HEK293 (cell line): ENCODE measurements at regions not wholly inside any gene's neighbourhood (a gene's known extent, or its start where the extent isn't known, plus 50 kb on each side); places are given as distances from the start of the nearest gene placed in this dataset.

Source experiments
- CTCF ChIA-PET: fragments of 350-600 bp; formaldehyde crosslinking; extraction: SDS; loops from one replicate; lab custom pipeline; 2021; ENCODE audit warnings: antibody characterized with exemption; lab: Yijun Ruan, JAX
- POLR2A ChIA-PET: fragments of 300-600 bp; formaldehyde crosslinking; extraction: SDS; loops from one replicate; lab custom pipeline; 2020; ENCODE audit warnings: antibody characterized with exemption, inconsistent platforms; lab: Yijun Ruan, JAX
- H3K27ac ChIP-seq: fragments of 200-500 bp; sonication (Bioruptor generic); 2 replicates; pipeline ENCODE4 v1.5.1; 2014; ENCODE audit warnings: low read depth, low read length, control low read depth, inconsistent platforms; ENCODE audit errors: extremely low read depth
- H3K36me3 ChIP-seq, 2 experiments: fragments of 200-500 bp in 1 of 2; sonication (Bioruptor generic) in 1 of 2; 1 replicate in 1 of 2; 2 replicates in 1 of 2; pipeline ENCODE4 v1.5.1; 2014 to 2017; ENCODE audit warnings: inconsistent platforms in 2 of 2, low read length in 2 of 2; ENCODE audit not compliant: control insufficient read depth in 2 of 2, insufficient read depth in 1 of 2
- H3K4me1 ChIP-seq: fragments of 200-500 bp; sonication (Bioruptor generic); 2 replicates; pipeline ENCODE4 v1.5.1; 2014; ENCODE audit warnings: mild to moderate bottlenecking, low read length, inconsistent platforms; ENCODE audit not compliant: control insufficient read depth, insufficient read depth
- H3K4me3 ChIP-seq: 2 replicates; pipeline ENCODE4 v1.5.1; 2011; ENCODE audit warnings: low read depth, mild to moderate bottlenecking, control low read depth, low read length, moderate library complexity
- H3K9me3 ChIP-seq: fragments of 200-500 bp; sonication (Bioruptor generic); 2 replicates; pipeline ENCODE4 v1.5.1; 2014; ENCODE audit warnings: low read depth, low read length, inconsistent platforms; ENCODE audit not compliant: control insufficient read depth, insufficient read depth
- SALL2 ChIP-seq: fragments of 450-650 bp; formaldehyde crosslinking; IDR thresholded peaks from 2 replicates; pipeline ENCODE4 v1.5.0; 2017; ENCODE audit warnings: missing biosample characterization, mild to moderate bottlenecking, missing genetic modification characterization, borderline replicate concordance
- SP2 ChIP-seq: fragments of 450-650 bp; formaldehyde crosslinking; IDR thresholded peaks from 2 replicates; pipeline ENCODE4 v1.5.1; 2016; ENCODE audit warnings: missing biosample characterization, missing genetic modification characterization
- TCF7L2 ChIP-seq: IDR thresholded peaks from 2 replicates; pipeline ENCODE4 v1.6.1; 2011; ENCODE audit warnings: low read depth, mild to moderate bottlenecking, inconsistent platforms, low read length, moderate library complexity, borderline replicate concordance
- TRIM28 ChIP-seq: IDR thresholded peaks from 2 replicates; pipeline ENCODE4 v1.6.1; 2011; ENCODE audit warnings: low read length, control low read depth, borderline replicate concordance
- ZBTB1 ChIP-seq: fragments of 450-650 bp; formaldehyde crosslinking; IDR thresholded peaks from 2 replicates; pipeline ENCODE4 v1.5.1; 2016; ENCODE audit warnings: missing biosample characterization, missing genetic modification characterization
- ZIC2 ChIP-seq: fragments of 450-650 bp; formaldehyde crosslinking; IDR thresholded peaks from 2 replicates; pipeline ENCODE4 v1.5.1; 2016; ENCODE audit warnings: missing biosample characterization, missing genetic modification characterization
- ZNF133 ChIP-seq: fragments of 450-650 bp; formaldehyde crosslinking; IDR thresholded peaks from 2 replicates; pipeline ENCODE4 v1.5.1; 2016; ENCODE audit warnings: missing biosample characterization, missing genetic modification characterization
- ZNF26 ChIP-seq: fragments of 450-650 bp; formaldehyde crosslinking; IDR thresholded peaks from 2 replicates; pipeline ENCODE4 v1.5.1; 2016; ENCODE audit warnings: missing biosample characterization, missing genetic modification characterization
- ZNF311 ChIP-seq: fragments of 450-650 bp; formaldehyde crosslinking; IDR thresholded peaks from 2 replicates; pipeline ENCODE4 v1.5.1; 2017; ENCODE audit warnings: missing biosample characterization, missing genetic modification characterization, borderline replicate concordance
- ZNF555 ChIP-seq: fragments of 450-650 bp; formaldehyde crosslinking; conservative IDR thresholded peaks from 2 replicates; pipeline ENCODE4 v1.5.1; 2017; ENCODE audit warnings: missing biosample characterization, mild to moderate bottlenecking, missing genetic modification characterization, inconsistent platforms
- ZNF768 ChIP-seq: fragments of 450-650 bp; formaldehyde crosslinking; IDR thresholded peaks from 2 replicates; pipeline ENCODE4 v1.5.1; 2018; ENCODE audit warnings: missing biosample characterization, mild to moderate bottlenecking, missing genetic modification characterization
- ZNF777 ChIP-seq: fragments of 450-650 bp; formaldehyde crosslinking; IDR thresholded peaks from 2 replicates; pipeline ENCODE4 v1.5.1; 2017; ENCODE audit warnings: missing biosample characterization, missing genetic modification characterization, borderline replicate concordance
- ZNF791 ChIP-seq: fragments of 450-650 bp; formaldehyde crosslinking; IDR thresholded peaks from 2 replicates; pipeline ENCODE4 v1.5.1; 2016; ENCODE audit warnings: missing biosample characterization, missing genetic modification characterization
- ZSCAN16 ChIP-seq: fragments of 450-650 bp; formaldehyde crosslinking; IDR thresholded peaks from 2 replicates; pipeline ENCODE4 v1.5.1; 2016; ENCODE audit warnings: missing biosample characterization, missing genetic modification characterization
- TF ChIP-seq, protein P1 (sequence below): fragments of 450-650 bp; formaldehyde crosslinking; IDR thresholded peaks from 2 replicates; pipeline ENCODE4 v1.5.1; 2016; ENCODE audit warnings: missing biosample characterization, missing genetic modification characterization, low read depth
- TF ChIP-seq, protein P2 (sequence below): fragments of 450-650 bp; formaldehyde crosslinking; IDR thresholded peaks from 2 replicates; pipeline ENCODE4 v1.5.1; 2016; ENCODE audit warnings: missing biosample characterization, missing genetic modification characterization

- H3K27ac ChIP-seq, result no peak overlapping the region
- no peaks in the 10 kb centered on the region for H3K4me1 ChIP-seq
- H3K4me3 ChIP-seq, result no peak overlapping the region
- no peaks in the 10 kb centered on the region for H3K36me3 ChIP-seq
- H3K9me3 ChIP-seq, result no peaks in the 10 kb centered on the region
- TF ChIP-seq SALL2 (tag by site-specific recombination) (no peak), ZSCAN16 (tag by site-specific recombination) (no peak), TCF7L2 (no peak)
- TF ChIP-seq, protein P1, sequence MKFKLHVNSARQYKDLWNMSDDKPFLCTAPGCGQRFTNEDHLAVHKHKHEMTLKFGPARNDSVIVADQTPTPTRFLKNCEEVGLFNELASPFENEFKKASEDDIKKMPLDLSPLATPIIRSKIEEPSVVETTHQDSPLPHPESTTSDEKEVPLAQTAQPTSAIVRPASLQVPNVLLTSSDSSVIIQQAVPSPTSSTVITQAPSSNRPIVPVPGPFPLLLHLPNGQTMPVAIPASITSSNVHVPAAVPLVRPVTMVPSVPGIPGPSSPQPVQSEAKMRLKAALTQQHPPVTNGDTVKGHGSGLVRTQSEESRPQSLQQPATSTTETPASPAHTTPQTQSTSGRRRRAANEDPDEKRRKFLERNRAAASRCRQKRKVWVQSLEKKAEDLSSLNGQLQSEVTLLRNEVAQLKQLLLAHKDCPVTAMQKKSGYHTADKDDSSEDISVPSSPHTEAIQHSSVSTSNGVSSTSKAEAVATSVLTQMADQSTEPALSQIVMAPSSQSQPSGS, result no peak
- TF ChIP-seq, protein P2, sequence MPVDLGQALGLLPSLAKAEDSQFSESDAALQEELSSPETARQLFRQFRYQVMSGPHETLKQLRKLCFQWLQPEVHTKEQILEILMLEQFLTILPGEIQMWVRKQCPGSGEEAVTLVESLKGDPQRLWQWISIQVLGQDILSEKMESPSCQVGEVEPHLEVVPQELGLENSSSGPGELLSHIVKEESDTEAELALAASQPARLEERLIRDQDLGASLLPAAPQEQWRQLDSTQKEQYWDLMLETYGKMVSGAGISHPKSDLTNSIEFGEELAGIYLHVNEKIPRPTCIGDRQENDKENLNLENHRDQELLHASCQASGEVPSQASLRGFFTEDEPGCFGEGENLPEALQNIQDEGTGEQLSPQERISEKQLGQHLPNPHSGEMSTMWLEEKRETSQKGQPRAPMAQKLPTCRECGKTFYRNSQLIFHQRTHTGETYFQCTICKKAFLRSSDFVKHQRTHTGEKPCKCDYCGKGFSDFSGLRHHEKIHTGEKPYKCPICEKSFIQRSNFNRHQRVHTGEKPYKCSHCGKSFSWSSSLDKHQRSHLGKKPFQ (tag by site-specific recombination), result no peak
- CTCF ChIA-PET, result no interaction called here
- POLR2A ChIA-PET, result no interaction called here
These were observed 862.2 kb upstream of the SEMA6A start for GRCh38 chr5:117436846-117437245.

DNA sequence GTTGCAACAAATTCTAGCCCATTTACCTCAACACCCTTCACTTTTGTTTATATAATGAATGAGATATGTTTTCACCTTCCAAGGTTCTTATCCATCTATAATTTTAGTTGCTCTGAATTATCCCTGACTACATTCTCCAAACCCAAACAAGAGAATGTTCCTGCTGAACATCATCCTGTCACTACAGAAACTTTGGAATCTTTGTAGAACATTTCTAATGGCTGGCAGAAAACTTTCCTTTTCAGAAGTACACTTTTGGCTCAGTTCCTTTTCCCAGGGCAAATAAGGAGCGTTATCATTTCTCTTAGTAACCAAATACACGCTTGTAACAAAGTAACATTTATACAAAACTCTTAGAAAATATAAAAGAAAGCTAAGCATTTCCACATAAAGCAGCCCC lies 860.6 kb upstream of the SEMA6A start:
- no peaks in the 10 kb centered on the region for H3K36me3 ChIP-seq
- CTCF ChIA-PET, result interaction anchor here (1.4 kb wide), 1 partner anchor 19 kb away, joined by 7 read pairs; no protein-coding TSS in a partner anchor
- POLR2A ChIA-PET, result no interaction called here
- H3K9me3 ChIP-seq, result no peaks in the 10 kb centered on the region
- no peak overlapping the region for H3K4me3 ChIP-seq
- TF ChIP-seq, protein P1, result no peak
- TF ChIP-seq TRIM28 (no peak), ZNF768 (tag by site-specific recombination) (no peak), ZBTB1 (tag by site-specific recombination) (no peak), ZNF555 (tag by site-specific recombination) (no peak), ZNF777 (tag by site-specific recombination) (no peak), ZNF133 (tag by site-specific recombination) (no peak)
- H3K4me1 ChIP-seq, result no peaks in the 10 kb centered on the region
- H3K27ac ChIP-seq, result no peak overlapping the region

DNA sequence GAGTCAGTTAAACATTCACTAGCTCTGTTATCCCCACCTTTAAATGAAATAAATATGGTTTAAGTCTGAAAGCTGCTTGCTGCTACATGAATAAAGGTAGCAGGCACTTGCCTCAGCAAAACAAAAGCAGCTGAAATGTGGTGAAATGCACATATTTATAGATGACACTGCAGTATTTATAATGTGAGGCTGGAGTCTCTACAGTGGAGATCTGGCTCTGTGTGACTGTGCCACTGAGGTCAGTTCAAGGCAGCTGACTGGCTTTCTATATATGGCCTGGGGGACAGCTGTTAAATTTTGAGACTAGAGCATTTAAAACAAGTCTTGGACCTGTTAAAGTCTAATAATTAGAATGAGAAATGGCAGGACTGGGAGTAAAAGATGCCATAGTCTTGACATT lies 859.6 kb upstream of the SEMA6A start:
- no peak overlapping the region for H3K4me3 ChIP-seq
- ChIA-PET POLR2A (no interaction called here), CTCF (interaction anchor here (0.5 to 1.6 kb wide), 2 partner anchors 20 to 123 kb away, joined by 3 to 5 read pairs; no protein-coding TSS in a partner anchor)
- H3K27ac ChIP-seq, result no peak overlapping the region
- TF ChIP-seq ZNF311 (tag by site-specific recombination) (no peak), ZNF791 (tag by site-specific recombination) (no peak), SALL2 (tag by site-specific recombination) (no peak), ZIC2 (tag by site-specific recombination) (no peak), SP2 (tag by site-specific recombination) (no peak), ZNF26 (tag by site-specific recombination) (no peak)
- TF ChIP-seq, all 188 proteins: peak for 0
- H3K36me3 ChIP-seq, result no peaks in the 10 kb centered on the region
- H3K4me1 ChIP-seq, result no peaks in the 10 kb centered on the region
- H3K9me3 ChIP-seq, result no peaks in the 10 kb centered on the region
